H9 (cell line): ENCODE measurements at regions not wholly inside any gene's neighbourhood (a gene's known extent, or its start where the extent isn't known, plus 50 kb on each side); places are given as distances from the start of the nearest gene placed in this dataset.
A peak's percentile ranks its signal among the peaks of the same experiment; 100 is the strongest.

Experiments
- DNase-seq: peaks from one replicate; pipeline ENCODE4 v3.0.0-alpha.2; 2017
- H2AFZ ChIP-seq: one replicate; pipeline ENCODE4 v1.6.1; 2013; ENCODE audit warnings: mild to moderate bottlenecking, low read length, control low read depth, moderate library complexity
- H2AK5ac ChIP-seq: 2 replicates; pipeline ENCODE4 v1.6.1; 2013; ENCODE audit warnings: low read length, control low read depth, mixed read lengths; ENCODE audit not compliant: insufficient read length
- H2BK120ac ChIP-seq: one replicate; pipeline ENCODE4 v1.6.1; 2013; ENCODE audit warnings: low read depth, mild to moderate bottlenecking, low read length, control low read depth, inconsistent platforms; ENCODE audit not compliant: poor library complexity, severe bottlenecking
- H2BK12ac ChIP-seq: 2 replicates; pipeline ENCODE4 v1.6.1; 2013; ENCODE audit warnings: low read length, control low read depth, mixed read lengths, low read depth; ENCODE audit not compliant: insufficient read length
- H2BK15ac ChIP-seq: 2 replicates; pipeline ENCODE4 v1.6.1; 2013; ENCODE audit warnings: low read depth, low read length, control low read depth
- H2BK20ac ChIP-seq: one replicate; pipeline ENCODE4 v1.6.1; 2013; ENCODE audit warnings: low read depth, mild to moderate bottlenecking, low read length, control low read depth, inconsistent platforms; ENCODE audit not compliant: poor library complexity, severe bottlenecking
- H2BK5ac ChIP-seq: 2 replicates; pipeline ENCODE4 v1.6.1; 2013; ENCODE audit warnings: low read length, control low read depth, mixed read lengths; ENCODE audit not compliant: insufficient read length
- H3K14ac ChIP-seq: 2 replicates; pipeline ENCODE4 v1.6.1; 2013; ENCODE audit warnings: low read length, control low read depth; ENCODE audit not compliant: insufficient read depth
- H3K18ac ChIP-seq: 2 replicates; pipeline ENCODE4 v1.6.1; 2013; ENCODE audit warnings: low read depth, mild to moderate bottlenecking, mixed read lengths, low read length, control low read depth; ENCODE audit not compliant: insufficient read length
- H3K23ac ChIP-seq: 2 replicates; pipeline ENCODE4 v1.6.1; 2013; ENCODE audit warnings: low read length, control low read depth, mixed read lengths, low read depth; ENCODE audit not compliant: insufficient read length
- H3K23me2 ChIP-seq: 2 replicates; pipeline ENCODE4 v1.6.1; 2013; ENCODE audit warnings: low read depth, mild to moderate bottlenecking, mixed read lengths, low read length, control low read depth; ENCODE audit not compliant: insufficient read length, poor library complexity, severe bottlenecking
- H3K27ac ChIP-seq: 2 replicates; pipeline ENCODE4 v1.5.1; 2013; ENCODE audit warnings: low read length, control low read depth, mixed read lengths, low read depth; ENCODE audit not compliant: insufficient read length
- H3K27me3 ChIP-seq: 2 replicates; pipeline ENCODE4 v1.6.1; 2013; ENCODE audit warnings: low read length, control low read depth, inconsistent platforms; ENCODE audit not compliant: insufficient read depth
- H3K4ac ChIP-seq: 2 replicates; pipeline ENCODE4 v1.6.1; 2013; ENCODE audit warnings: low read depth, mild to moderate bottlenecking, control low read depth, inconsistent platforms, low read length, moderate library complexity
- H3K4me1 ChIP-seq: 2 replicates; pipeline ENCODE4 v1.6.1; 2013; ENCODE audit warnings: low read length, control low read depth, inconsistent platforms; ENCODE audit not compliant: insufficient read depth
- H3K4me2 ChIP-seq: 2 replicates; pipeline ENCODE4 v1.6.1; 2013; ENCODE audit warnings: low read length, control low read depth, mixed read lengths; ENCODE audit not compliant: insufficient read length, insufficient read depth
- H3K56ac ChIP-seq: 2 replicates; pipeline ENCODE4 v1.6.1; 2013; ENCODE audit warnings: low read depth, mild to moderate bottlenecking, mixed read lengths, low read length, control low read depth; ENCODE audit not compliant: insufficient read length
- H3K79me1 ChIP-seq: 2 replicates; pipeline ENCODE4 v1.6.1; 2013; ENCODE audit warnings: low read depth, mild to moderate bottlenecking, moderate library complexity, low read length, control low read depth, inconsistent platforms; ENCODE audit not compliant: insufficient read depth, poor library complexity, severe bottlenecking
- H3K79me2 ChIP-seq: 2 replicates; pipeline ENCODE4 v1.6.1; 2013; ENCODE audit warnings: low read length, control low read depth, inconsistent platforms; ENCODE audit not compliant: insufficient read depth
- H3K9ac ChIP-seq: 2 replicates; pipeline ENCODE4 v1.6.1; 2013; ENCODE audit warnings: low read length, control low read depth, mixed read lengths; ENCODE audit not compliant: insufficient read length; ENCODE audit errors: extremely low read depth
- H3K9me3 ChIP-seq: one replicate; pipeline ENCODE4 v1.6.1; 2013; ENCODE audit warnings: low read depth, low read length, inconsistent platforms; ENCODE audit not compliant: control insufficient read depth
- H3T11ph ChIP-seq: one replicate; pipeline ENCODE4 v1.6.1; 2013; ENCODE audit warnings: mild to moderate bottlenecking, low read length, control low read depth, inconsistent platforms
- H4K20me1 ChIP-seq: one replicate; pipeline ENCODE4 v1.6.1; 2013; ENCODE audit not compliant: control insufficient read depth, insufficient read length, insufficient read depth
- H4K5ac ChIP-seq: 2 replicates; pipeline ENCODE4 v1.6.1; 2013; ENCODE audit warnings: low read depth, mild to moderate bottlenecking, mixed read lengths, low read length, control low read depth; ENCODE audit not compliant: insufficient read length
- H4K8ac ChIP-seq: replicated peaks from 2 replicates; pipeline ENCODE4 v1.6.1; 2013; ENCODE audit warnings: low read length, control low read depth, mixed read lengths, low read depth; ENCODE audit not compliant: insufficient read length
- H4K91ac ChIP-seq: 2 replicates; pipeline ENCODE4 v1.6.1; 2013; ENCODE audit warnings: low read depth, mild to moderate bottlenecking, moderate library complexity, mixed read lengths, low read length, control low read depth; ENCODE audit not compliant: insufficient read length
- H3K27ac Mint-ChIP-seq, 3 experiments: 2 replicates in 2 of 3; 3 replicates in 1 of 3; pipeline ENCODE4 v1.8.0; 2020 to 2021; ENCODE audit warnings: mixed read lengths in 3 of 3, mild to moderate bottlenecking in 1 of 3, moderate library complexity in 1 of 3
- H3K27me3 Mint-ChIP-seq: 2 replicates; pipeline ENCODE4 v1.8.0; 2021; ENCODE audit warnings: low read depth, mild to moderate bottlenecking, moderate library complexity, mixed read lengths
- H3K36me3 Mint-ChIP-seq, 3 experiments: 2 replicates in 2 of 3; 3 replicates in 1 of 3; pipeline ENCODE4 v1.8.0; 2020 to 2021; ENCODE audit warnings: low read depth in 3 of 3, mixed read lengths in 3 of 3; ENCODE audit not compliant: insufficient read depth in 1 of 3
- H3K4me1 Mint-ChIP-seq, 2 experiments: 2 replicates each; pipeline ENCODE4 v1.8.0; 2020; ENCODE audit warnings: mixed read lengths in 2 of 2
- H3K4me3 Mint-ChIP-seq, 2 experiments: 2 replicates in 1 of 2; 3 replicates in 1 of 2; pipeline ENCODE4 v1.8.0; 2020 to 2021; ENCODE audit warnings: mild to moderate bottlenecking in 2 of 2, mixed read lengths in 2 of 2, moderate library complexity in 1 of 2
- H3K9me3 Mint-ChIP-seq, 2 experiments: 2 replicates in 1 of 2; 3 replicates in 1 of 2; pipeline ENCODE4 v1.8.0; 2020; ENCODE audit warnings: mild to moderate bottlenecking in 2 of 2, mixed read lengths in 2 of 2, moderate library complexity in 1 of 2
- WGBS: extraction: QIAGEN DNeasy Blood & Tissue Kit; methylation state at CpG from one replicate; pipeline ENCODE4 v1.1.7; 2013; ENCODE audit warnings: missing lambda C conversion rate, low lambda C conversion rate, mixed read lengths; ENCODE audit not compliant: insufficient read length; ENCODE audit errors: extremely low coverage; 5-methylcytosine and 5-hydroxymethylcytosine counted together
- TF ChIP-seq, protein P1 (sequence below): fragments of 200-600 bp; sonication (generic); conservative IDR thresholded peaks from 3 replicates; pipeline ENCODE4 v1.8.0; 2021; ENCODE audit warnings: antibody characterized with exemption, mild to moderate bottlenecking

DNA sequence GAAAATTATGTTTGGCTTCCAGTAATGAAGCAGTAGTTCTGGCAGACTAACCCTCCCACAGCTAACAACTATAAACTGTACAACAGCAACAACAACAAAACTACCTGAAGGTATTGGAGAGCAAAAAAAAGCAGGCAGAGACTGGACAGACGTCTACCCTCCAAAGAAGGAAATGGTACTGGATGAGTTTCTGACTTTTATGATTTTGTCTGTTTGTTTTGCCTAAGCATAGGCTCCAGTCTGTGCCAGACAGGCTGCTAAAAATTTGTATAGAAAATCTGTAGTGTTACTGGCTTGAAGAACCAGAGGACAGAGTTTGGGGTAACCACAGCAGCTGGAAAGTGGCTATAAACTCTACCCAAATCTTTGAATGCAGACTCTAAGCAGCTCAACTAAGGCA, 131.3 kb downstream of the SLC25A47 start:
- Histone ChIP-seq H4K91ac (no peak overlapping the region), H3K4me1 (peaks cover 5% of the 10 kb centered on the region; the same call in 1 of the 2 replicates), H3K27ac (no peak overlapping the region), H2BK12ac (no peak overlapping the region), H4K20me1 (no peaks in the 10 kb centered on the region), H3K9me3 (no peaks in the 10 kb centered on the region), H3K56ac (no peak overlapping the region), H2BK15ac (no peak overlapping the region), H2AK5ac (no peak overlapping the region), H2BK20ac (no peak overlapping the region), H2BK5ac (no peak overlapping the region), H3K14ac (no peak overlapping the region), H3K4me2 (no peak overlapping the region), H4K8ac (no peak overlapping the region), H3K27me3 (no peaks in the 10 kb centered on the region), H2AFZ (no peak overlapping the region), H3K79me1 (no peaks in the 10 kb centered on the region), H3K18ac (no peak overlapping the region), H4K5ac (no peak overlapping the region), H3K9ac (no peak overlapping the region), H2BK120ac (no peak overlapping the region), H3K79me2 (no peaks in the 10 kb centered on the region), H3T11ph (no peak overlapping the region), H3K4ac (no peak overlapping the region), H3K23me2 (no peaks in the 10 kb centered on the region), H3K23ac (no peak overlapping the region)
- no peaks in the 10 kb centered on the region for H3K36me3 Mint-ChIP-seq
- no peaks in the 10 kb centered on the region for H3K9me3 Mint-ChIP-seq
- peaks cover 23 to 24% of the 10 kb centered on the region in 2 experiments for H3K4me1 Mint-ChIP-seq
- peak overlapping the region in 1 of 3 experiments; percentile 14; a peak in 3 of 7 replicates for H3K27ac Mint-ChIP-seq
- TF ChIP-seq, protein P1, sequence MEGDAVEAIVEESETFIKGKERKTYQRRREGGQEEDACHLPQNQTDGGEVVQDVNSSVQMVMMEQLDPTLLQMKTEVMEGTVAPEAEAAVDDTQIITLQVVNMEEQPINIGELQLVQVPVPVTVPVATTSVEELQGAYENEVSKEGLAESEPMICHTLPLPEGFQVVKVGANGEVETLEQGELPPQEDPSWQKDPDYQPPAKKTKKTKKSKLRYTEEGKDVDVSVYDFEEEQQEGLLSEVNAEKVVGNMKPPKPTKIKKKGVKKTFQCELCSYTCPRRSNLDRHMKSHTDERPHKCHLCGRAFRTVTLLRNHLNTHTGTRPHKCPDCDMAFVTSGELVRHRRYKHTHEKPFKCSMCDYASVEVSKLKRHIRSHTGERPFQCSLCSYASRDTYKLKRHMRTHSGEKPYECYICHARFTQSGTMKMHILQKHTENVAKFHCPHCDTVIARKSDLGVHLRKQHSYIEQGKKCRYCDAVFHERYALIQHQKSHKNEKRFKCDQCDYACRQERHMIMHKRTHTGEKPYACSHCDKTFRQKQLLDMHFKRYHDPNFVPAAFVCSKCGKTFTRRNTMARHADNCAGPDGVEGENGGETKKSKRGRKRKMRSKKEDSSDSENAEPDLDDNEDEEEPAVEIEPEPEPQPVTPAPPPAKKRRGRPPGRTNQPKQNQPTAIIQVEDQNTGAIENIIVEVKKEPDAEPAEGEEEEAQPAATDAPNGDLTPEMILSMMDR = no peak
- no CpG with 5 or more reads among the region's 1 CpG for WGBS
- DNase-seq = no peak
- peak overlapping the region in 1 of 2 experiments; percentile 15; a peak in 1 of 5 replicates for H3K4me3 Mint-ChIP-seq
- H3K27me3 Mint-ChIP-seq = no peaks in the 10 kb centered on the region
